ENCODE measurements at regions not wholly inside any gene's neighbourhood (a gene's known extent, or its start where the extent isn't known, plus 50 kb on each side); places are given as distances from the start of the nearest gene placed in this dataset.

DNA sequence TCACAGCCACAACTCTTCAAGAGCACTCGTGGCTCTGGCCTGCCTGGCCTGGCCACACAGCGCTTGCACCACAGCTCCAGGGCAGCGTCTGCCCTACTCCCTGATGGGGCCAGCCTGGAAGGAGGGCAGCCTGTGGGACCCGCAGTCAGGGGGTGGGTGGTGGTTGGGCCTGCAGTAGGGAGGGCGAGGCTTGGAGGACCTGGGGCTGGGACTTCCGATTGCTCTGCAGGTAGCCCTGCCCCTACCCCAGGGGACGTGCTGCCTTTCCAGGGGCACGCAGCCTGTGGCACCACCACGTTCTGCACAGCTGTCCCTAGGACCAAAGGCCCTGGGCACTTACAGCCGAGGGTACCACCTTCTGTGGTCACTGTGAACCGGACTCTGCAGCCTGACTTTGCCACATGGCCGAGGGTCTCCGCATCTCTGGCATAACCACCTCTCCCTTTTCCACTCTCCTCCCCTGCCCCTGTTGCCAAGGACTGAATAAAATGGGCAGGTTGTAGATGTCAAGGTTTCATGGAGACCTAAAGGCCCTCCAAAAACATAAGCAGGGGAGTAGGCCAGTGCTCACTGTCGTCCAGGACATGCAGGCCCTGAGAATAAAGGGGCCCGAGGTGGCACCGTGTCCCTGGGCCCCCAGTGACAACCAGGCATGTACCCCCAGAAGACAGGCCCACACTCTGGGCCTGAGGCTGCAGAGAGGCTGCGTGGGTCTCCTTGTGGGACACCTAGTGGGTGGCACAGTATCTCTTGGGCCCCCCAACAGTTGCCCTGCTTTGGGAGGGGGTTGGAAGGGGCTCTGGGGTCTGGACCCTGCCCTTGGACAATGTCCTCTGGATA is 87.3 kb downstream of the INHBB start:
- H3K79me2 ChIP-seq (replicated peaks; ENCODE audit: insufficient read depth) = no peaks in the 10 kb centered on the region
- no peak overlapping the region for H3K4me3 Mint-ChIP-seq
- H3K9me3 Mint-ChIP-seq = no peaks in the 10 kb centered on the region
- H2AFZ ChIP-seq = no peak overlapping the region
- no peak for ATAC-seq
- H3K27me3 ChIP-seq (ENCODE audit: insufficient read depth) = peaks cover 5% of the 10 kb centered on the region
- H3K27ac ChIP-seq (ENCODE audit: low read depth) = no peak overlapping the region
- peaks cover 32% of the 10 kb centered on the region for H3K27me3 Mint-ChIP-seq (ENCODE audit: insufficient read depth, low read depth, poor library complexity)
- 0 out of 2 replicates have a peak, but pooled peaks cover 2% of the 10 kb centered on the region for H3F3A ChIP-seq (replicated peaks; ENCODE audit: low read depth)
- H3K4me1 Mint-ChIP-seq = peaks cover 47% of the 10 kb centered on the region
- H3K9me2 ChIP-seq (ENCODE audit: insufficient read depth) = no peaks in the 10 kb centered on the region
- H3K27ac Mint-ChIP-seq = no peak overlapping the region
- TF ChIP-seq STAT1 (IDR thresholded peaks at IDR 0.05; ENCODE audit: unreplicated experiment) (no peak), NANOG (IDR thresholded peaks at IDR 0.05; ENCODE audit: borderline replicate concordance) (no peak), EZH2phosphoT487 (IDR thresholded peaks at IDR 0.05; ENCODE audit: unreplicated experiment) (no peak), CREB1 (CRISPR knock-in tag; IDR thresholded peaks at IDR 0.05; ENCODE audit: low read depth) (no peak), JUNB (IDR thresholded peaks at IDR 0.05; ENCODE audit: unreplicated experiment) (no peak), EZH2 (IDR thresholded peaks at IDR 0.05; ENCODE audit: low read depth, unreplicated experiment) (no peak), ZNF331 (CRISPR knock-in tag; IDR thresholded peaks at IDR 0.05; ENCODE audit: low read depth) (no peak), ZNF114 (CRISPR knock-in tag; IDR thresholded peaks at IDR 0.05) (no peak), POLR2AphosphoS5 (IDR thresholded peaks at IDR 0.05; ENCODE audit: low read depth) (no peak)
- TF ChIP-seq, protein P1, sequence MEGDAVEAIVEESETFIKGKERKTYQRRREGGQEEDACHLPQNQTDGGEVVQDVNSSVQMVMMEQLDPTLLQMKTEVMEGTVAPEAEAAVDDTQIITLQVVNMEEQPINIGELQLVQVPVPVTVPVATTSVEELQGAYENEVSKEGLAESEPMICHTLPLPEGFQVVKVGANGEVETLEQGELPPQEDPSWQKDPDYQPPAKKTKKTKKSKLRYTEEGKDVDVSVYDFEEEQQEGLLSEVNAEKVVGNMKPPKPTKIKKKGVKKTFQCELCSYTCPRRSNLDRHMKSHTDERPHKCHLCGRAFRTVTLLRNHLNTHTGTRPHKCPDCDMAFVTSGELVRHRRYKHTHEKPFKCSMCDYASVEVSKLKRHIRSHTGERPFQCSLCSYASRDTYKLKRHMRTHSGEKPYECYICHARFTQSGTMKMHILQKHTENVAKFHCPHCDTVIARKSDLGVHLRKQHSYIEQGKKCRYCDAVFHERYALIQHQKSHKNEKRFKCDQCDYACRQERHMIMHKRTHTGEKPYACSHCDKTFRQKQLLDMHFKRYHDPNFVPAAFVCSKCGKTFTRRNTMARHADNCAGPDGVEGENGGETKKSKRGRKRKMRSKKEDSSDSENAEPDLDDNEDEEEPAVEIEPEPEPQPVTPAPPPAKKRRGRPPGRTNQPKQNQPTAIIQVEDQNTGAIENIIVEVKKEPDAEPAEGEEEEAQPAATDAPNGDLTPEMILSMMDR (conservative IDR thresholded peaks at IDR 0.05; ENCODE audit: low read depth in 2 of 2) = no peak
- TF ChIP-seq, protein P2, sequence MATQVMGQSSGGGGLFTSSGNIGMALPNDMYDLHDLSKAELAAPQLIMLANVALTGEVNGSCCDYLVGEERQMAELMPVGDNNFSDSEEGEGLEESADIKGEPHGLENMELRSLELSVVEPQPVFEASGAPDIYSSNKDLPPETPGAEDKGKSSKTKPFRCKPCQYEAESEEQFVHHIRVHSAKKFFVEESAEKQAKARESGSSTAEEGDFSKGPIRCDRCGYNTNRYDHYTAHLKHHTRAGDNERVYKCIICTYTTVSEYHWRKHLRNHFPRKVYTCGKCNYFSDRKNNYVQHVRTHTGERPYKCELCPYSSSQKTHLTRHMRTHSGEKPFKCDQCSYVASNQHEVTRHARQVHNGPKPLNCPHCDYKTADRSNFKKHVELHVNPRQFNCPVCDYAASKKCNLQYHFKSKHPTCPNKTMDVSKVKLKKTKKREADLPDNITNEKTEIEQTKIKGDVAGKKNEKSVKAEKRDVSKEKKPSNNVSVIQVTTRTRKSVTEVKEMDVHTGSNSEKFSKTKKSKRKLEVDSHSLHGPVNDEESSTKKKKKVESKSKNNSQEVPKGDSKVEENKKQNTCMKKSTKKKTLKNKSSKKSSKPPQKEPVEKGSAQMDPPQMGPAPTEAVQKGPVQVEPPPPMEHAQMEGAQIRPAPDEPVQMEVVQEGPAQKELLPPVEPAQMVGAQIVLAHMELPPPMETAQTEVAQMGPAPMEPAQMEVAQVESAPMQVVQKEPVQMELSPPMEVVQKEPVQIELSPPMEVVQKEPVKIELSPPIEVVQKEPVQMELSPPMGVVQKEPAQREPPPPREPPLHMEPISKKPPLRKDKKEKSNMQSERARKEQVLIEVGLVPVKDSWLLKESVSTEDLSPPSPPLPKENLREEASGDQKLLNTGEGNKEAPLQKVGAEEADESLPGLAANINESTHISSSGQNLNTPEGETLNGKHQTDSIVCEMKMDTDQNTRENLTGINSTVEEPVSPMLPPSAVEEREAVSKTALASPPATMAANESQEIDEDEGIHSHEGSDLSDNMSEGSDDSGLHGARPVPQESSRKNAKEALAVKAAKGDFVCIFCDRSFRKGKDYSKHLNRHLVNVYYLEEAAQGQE (IDR thresholded peaks at IDR 0.05; ENCODE audit: unreplicated experiment) = no peak
- TF ChIP-seq, protein P3, sequence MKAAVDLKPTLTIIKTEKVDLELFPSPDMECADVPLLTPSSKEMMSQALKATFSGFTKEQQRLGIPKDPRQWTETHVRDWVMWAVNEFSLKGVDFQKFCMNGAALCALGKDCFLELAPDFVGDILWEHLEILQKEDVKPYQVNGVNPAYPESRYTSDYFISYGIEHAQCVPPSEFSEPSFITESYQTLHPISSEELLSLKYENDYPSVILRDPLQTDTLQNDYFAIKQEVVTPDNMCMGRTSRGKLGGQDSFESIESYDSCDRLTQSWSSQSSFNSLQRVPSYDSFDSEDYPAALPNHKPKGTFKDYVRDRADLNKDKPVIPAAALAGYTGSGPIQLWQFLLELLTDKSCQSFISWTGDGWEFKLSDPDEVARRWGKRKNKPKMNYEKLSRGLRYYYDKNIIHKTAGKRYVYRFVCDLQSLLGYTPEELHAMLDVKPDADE (IDR thresholded peaks at IDR 0.05) = no peak
- TF ChIP-seq, protein P4, sequence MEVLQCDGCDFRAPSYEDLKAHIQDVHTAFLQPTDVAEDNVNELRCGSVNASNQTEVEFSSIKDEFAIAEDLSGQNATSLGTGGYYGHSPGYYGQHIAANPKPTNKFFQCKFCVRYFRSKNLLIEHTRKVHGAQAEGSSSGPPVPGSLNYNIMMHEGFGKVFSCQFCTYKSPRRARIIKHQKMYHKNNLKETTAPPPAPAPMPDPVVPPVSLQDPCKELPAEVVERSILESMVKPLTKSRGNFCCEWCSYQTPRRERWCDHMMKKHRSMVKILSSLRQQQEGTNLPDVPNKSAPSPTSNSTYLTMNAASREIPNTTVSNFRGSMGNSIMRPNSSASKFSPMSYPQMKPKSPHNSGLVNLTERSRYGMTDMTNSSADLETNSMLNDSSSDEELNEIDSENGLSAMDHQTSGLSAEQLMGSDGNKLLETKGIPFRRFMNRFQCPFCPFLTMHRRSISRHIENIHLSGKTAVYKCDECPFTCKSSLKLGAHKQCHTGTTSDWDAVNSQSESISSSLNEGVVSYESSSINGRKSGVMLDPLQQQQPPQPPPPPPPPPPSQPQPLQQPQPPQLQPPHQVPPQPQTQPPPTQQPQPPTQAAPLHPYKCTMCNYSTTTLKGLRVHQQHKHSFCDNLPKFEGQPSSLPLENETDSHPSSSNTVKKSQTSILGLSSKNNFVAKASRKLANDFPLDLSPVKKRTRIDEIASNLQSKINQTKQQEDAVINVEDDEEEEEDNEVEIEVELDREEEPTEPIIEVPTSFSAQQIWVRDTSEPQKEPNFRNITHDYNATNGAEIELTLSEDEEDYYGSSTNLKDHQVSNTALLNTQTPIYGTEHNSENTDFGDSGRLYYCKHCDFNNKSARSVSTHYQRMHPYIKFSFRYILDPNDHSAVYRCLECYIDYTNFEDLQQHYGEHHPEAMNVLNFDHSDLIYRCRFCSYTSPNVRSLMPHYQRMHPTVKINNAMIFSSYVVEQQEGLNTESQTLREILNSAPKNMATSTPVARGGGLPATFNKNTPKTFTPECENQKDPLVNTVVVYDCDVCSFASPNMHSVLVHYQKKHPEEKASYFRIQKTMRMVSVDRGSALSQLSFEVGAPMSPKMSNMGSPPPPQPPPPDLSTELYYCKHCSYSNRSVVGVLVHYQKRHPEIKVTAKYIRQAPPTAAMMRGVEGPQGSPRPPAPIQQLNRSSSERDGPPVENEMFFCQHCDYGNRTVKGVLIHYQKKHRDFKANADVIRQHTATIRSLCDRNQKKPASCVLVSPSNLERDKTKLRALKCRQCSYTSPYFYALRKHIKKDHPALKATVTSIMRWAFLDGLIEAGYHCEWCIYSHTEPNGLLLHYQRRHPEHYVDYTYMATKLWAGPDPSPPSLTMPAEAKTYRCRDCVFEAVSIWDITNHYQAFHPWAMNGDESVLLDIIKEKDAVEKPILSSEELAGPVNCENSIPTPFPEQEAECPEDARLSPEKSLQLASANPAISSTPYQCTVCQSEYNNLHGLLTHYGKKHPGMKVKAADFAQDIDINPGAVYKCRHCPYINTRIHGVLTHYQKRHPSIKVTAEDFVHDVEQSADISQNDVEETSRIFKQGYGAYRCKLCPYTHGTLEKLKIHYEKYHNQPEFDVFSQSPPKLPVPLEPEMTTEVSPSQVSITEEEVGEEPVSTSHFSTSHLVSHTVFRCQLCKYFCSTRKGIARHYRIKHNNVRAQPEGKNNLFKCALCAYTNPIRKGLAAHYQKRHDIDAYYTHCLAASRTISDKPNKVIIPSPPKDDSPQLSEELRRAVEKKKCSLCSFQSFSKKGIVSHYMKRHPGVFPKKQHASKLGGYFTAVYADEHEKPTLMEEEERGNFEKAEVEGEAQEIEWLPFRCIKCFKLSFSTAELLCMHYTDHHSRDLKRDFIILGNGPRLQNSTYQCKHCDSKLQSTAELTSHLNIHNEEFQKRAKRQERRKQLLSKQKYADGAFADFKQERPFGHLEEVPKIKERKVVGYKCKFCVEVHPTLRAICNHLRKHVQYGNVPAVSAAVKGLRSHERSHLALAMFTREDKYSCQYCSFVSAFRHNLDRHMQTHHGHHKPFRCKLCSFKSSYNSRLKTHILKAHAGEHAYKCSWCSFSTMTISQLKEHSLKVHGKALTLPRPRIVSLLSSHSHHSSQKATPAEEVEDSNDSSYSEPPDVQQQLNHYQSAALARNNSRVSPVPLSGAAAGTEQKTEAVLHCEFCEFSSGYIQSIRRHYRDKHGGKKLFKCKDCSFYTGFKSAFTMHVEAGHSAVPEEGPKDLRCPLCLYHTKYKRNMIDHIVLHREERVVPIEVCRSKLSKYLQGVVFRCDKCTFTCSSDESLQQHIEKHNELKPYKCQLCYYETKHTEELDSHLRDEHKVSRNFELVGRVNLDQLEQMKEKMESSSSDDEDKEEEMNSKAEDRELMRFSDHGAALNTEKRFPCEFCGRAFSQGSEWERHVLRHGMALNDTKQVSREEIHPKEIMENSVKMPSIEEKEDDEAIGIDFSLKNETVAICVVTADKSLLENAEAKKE (CRISPR knock-in tag; IDR thresholded peaks at IDR 0.05) = no peak
- no peak for DNase-seq (ENCODE audit: low spot score)
- H3K4me1 ChIP-seq (ENCODE audit: insufficient read depth) = peaks cover 43% of the 10 kb centered on the region
- no peaks in the 10 kb centered on the region for H3K36me3 Mint-ChIP-seq (ENCODE audit: low read depth)
- H3K36me3 ChIP-seq (ENCODE audit: insufficient read depth) = no peaks in the 10 kb centered on the region
- H4K20me1 ChIP-seq (replicated peaks; ENCODE audit: insufficient read depth) = no peaks in the 10 kb centered on the region
- H3K4me2 ChIP-seq = no peak overlapping the region
- H3K4me3 ChIP-seq = no peak overlapping the region
